ENCODE measurements at regions not wholly inside any gene's neighbourhood (a gene's known extent, or its start where the extent isn't known, plus 50 kb on each side); places are given as distances from the start of the nearest gene placed in this dataset.

DNA sequence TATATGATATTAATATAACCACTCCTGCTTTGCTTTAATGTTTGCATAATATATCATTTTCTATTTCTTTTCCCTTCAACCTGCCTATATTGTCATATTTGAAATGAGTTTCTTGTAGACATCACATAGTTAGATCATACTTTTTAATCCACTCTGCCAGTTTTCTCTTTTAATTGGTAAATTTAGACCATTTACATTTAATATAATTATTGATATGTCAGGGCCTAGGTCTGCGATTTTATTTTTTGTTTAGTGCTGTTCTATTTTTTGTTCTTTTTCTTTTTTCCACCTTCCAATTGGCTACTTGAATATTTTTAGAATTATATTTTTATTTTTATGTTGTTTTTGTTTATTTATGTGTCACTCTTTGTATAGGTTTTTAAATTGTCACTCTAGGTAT is 213.3 kb downstream of the C1orf94 start:
- TF ChIP-seq, protein P1, sequence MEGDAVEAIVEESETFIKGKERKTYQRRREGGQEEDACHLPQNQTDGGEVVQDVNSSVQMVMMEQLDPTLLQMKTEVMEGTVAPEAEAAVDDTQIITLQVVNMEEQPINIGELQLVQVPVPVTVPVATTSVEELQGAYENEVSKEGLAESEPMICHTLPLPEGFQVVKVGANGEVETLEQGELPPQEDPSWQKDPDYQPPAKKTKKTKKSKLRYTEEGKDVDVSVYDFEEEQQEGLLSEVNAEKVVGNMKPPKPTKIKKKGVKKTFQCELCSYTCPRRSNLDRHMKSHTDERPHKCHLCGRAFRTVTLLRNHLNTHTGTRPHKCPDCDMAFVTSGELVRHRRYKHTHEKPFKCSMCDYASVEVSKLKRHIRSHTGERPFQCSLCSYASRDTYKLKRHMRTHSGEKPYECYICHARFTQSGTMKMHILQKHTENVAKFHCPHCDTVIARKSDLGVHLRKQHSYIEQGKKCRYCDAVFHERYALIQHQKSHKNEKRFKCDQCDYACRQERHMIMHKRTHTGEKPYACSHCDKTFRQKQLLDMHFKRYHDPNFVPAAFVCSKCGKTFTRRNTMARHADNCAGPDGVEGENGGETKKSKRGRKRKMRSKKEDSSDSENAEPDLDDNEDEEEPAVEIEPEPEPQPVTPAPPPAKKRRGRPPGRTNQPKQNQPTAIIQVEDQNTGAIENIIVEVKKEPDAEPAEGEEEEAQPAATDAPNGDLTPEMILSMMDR (IDR thresholded peaks at IDR 0.05), result no peak
- TF ChIP-seq ZFX (IDR thresholded peaks at IDR 0.05; ENCODE audit: borderline replicate concordance), result no peak
